Middle frontal gyrus (tissue), 1 donor: ENCODE measurements at regions not wholly inside any gene's neighbourhood (a gene's known extent, or its start where the extent isn't known, plus 50 kb on each side); places are given as distances from the start of the nearest gene placed in this dataset.

ENCODE experiments used
- DNase-seq: peaks from one replicate; pipeline ENCODE4 v3.0.0-alpha.2; 2015; ENCODE audit warnings: low spot score; ENCODE audit errors: extremely low spot score

GRCh38 chr1:58909914-58910681 is 126.3 kb upstream of the JUN start:
- DNase-seq: no peak

- DNase-seq: no peak
Measured at GRCh38 chr1:58911841-58912499, 128.1 kb upstream of the JUN start.

GRCh38 chr1:58914925-58915324 is 131.1 kb upstream of the JUN start:
- DNase-seq: no peak

GRCh38 chr1:58917436-58917835 is 133.6 kb upstream of the JUN start:
- DNase-seq: no peak

GRCh38 chr1:58919226-58919958 is 135.5 kb upstream of the JUN start:
- DNase-seq: no peak

GRCh38 chr1:58919959-58920321 is 136.1 kb upstream of the JUN start:
- peak; percentile 37 for DNase-seq

GRCh38 chr1:58921342-58921741 is 137.5 kb upstream of the JUN start:
- DNase-seq: no peak

- no peak for DNase-seq
Measured at GRCh38 chr1:58921751-58922150, 137.9 kb upstream of the JUN start.

GRCh38 chr1:58922302-58923089 is 138.6 kb upstream of the JUN start:
- no peak for DNase-seq

GRCh38 chr1:58923090-58923470 is 139.2 kb upstream of the JUN start:
- no peak for DNase-seq

- DNase-seq: no peak
Measured at GRCh38 chr1:58924016-58924565, 140.2 kb upstream of the JUN start.

- no peak for DNase-seq
Measured at GRCh38 chr1:58924821-58925220, 141.0 kb upstream of the JUN start.

GRCh38 chr1:58925247-58925646 is 141.4 kb upstream of the JUN start:
- DNase-seq: no peak

GRCh38 chr1:58926152-58926551 is 142.3 kb upstream of the JUN start:
- DNase-seq: no peak

GRCh38 chr1:58927041-58927721 is 143.3 kb upstream of the JUN start:
- no peak for DNase-seq

- DNase-seq: no peak
Measured at GRCh38 chr1:58927722-58928085, 143.9 kb upstream of the JUN start.

GRCh38 chr1:58928514-58928913 is 144.7 kb upstream of the JUN start:
- DNase-seq: no peak

GRCh38 chr1:58929671-58930325 is 146.0 kb upstream of the JUN start:
- DNase-seq: no peak

GRCh38 chr1:58931024-58931423 is 147.2 kb upstream of the JUN start:
- no peak for DNase-seq

- DNase-seq: no peak
Measured at GRCh38 chr1:58931756-58932155, 147.9 kb upstream of the JUN start.
